Panc1 (cell line): ENCODE measurements at regions not wholly inside any gene's neighbourhood (a gene's known extent, or its start where the extent isn't known, plus 50 kb on each side); places are given as distances from the start of the nearest gene placed in this dataset.

Source experiments
- ATAC-seq: fragments of 200-7000 bp; cut with Tn5 transposase; 2 replicates; pipeline ENCODE4 v1.9.1; 2020; ENCODE audit warnings: mild to moderate bottlenecking, moderate library complexity
- BruUV-seq: library from RNA; stranded (reverse); fragments of 400-500 nt; replicated peaks from 2 replicates; lab custom pipeline; 2021; lab: Mats Ljungman, UMichigan
- CTCF ChIA-PET: fragments of 300-600 bp; sonication (Branson Sonifier 250); formaldehyde crosslinking; loops from one replicate; lab custom pipeline; 2022; ENCODE audit warnings: antibody characterized with exemption; lab: Charles Lee
- POLR2A ChIA-PET: fragments of 300-600 bp; sonication (Branson Sonifier 250); formaldehyde crosslinking; loops from one replicate; lab custom pipeline; 2022; ENCODE audit warnings: antibody characterized with exemption; lab: Charles Lee
- DNase-seq: peaks from one replicate; pipeline ENCODE4 v3.0.0-alpha.2; 2010; ENCODE audit warnings: low read depth, low spot score
- H3K27ac ChIP-seq: 2 replicates; pipeline ENCODE4 v1.5.1; 2011; ENCODE audit warnings: mild to moderate bottlenecking, low read length, inconsistent platforms
- H3K27me3 ChIP-seq: fragments of 200-500 bp; sonication (Bioruptor generic); 2 replicates; pipeline ENCODE4 v1.6.0; 2014; ENCODE audit warnings: low read length, inconsistent platforms; ENCODE audit not compliant: control insufficient read depth, insufficient read depth
- H3K36me3 ChIP-seq: fragments of 200-500 bp; sonication (Bioruptor generic); 2 replicates; pipeline ENCODE4 v1.5.1; 2014; ENCODE audit warnings: inconsistent platforms, mild to moderate bottlenecking, low read length, moderate library complexity; ENCODE audit not compliant: control insufficient read depth, insufficient read depth
- H3K4me1 ChIP-seq: 2 replicates; pipeline ENCODE4 v1.5.1; 2011; ENCODE audit warnings: inconsistent platforms, mild to moderate bottlenecking, low read length, moderate library complexity; ENCODE audit not compliant: control insufficient read depth, insufficient read depth
- H3K4me3 ChIP-seq, 2 experiments: 2 replicates each; pipeline ENCODE4 v1.5.1; 2011 to 2012; ENCODE audit warnings: low read depth in 2 of 2, low read length in 2 of 2, mild to moderate bottlenecking in 2 of 2, inconsistent platforms in 1 of 2, moderate library complexity in 1 of 2
- H3K9me3 ChIP-seq: fragments of 200-500 bp; sonication (Bioruptor generic); 2 replicates; pipeline ENCODE4 v1.5.1; 2014; ENCODE audit warnings: low read depth, mild to moderate bottlenecking, inconsistent platforms, low read length, moderate library complexity; ENCODE audit not compliant: control insufficient read depth, insufficient read depth
- CTCF ChIP-seq: fragments of 450-650 bp; IDR thresholded peaks from 2 replicates; pipeline ENCODE4 v1.5.1; 2017; ENCODE audit warnings: mild to moderate bottlenecking
- POLR2AphosphoS5 ChIP-seq: IDR thresholded peaks from 2 replicates; pipeline ENCODE4 v1.6.1; 2012; ENCODE audit warnings: mild to moderate bottlenecking, low read depth, low read length, moderate library complexity
- REST ChIP-seq, 2 experiments: IDR thresholded peaks; 2 replicates each; pipeline ENCODE4 v1.6.1; 2011 to 2012; ENCODE audit warnings: low read depth in 2 of 2, control low read depth in 1 of 2, low read length in 1 of 2, mild to moderate bottlenecking in 1 of 2, moderate library complexity in 1 of 2; ENCODE audit not compliant: insufficient read depth in 1 of 2
- SIN3A ChIP-seq: IDR thresholded peaks from 2 replicates; pipeline ENCODE4 v1.6.1; 2012; ENCODE audit warnings: low read depth, mild to moderate bottlenecking, low read length, moderate library complexity, borderline replicate concordance; ENCODE audit not compliant: insufficient read depth
- TCF7L2 ChIP-seq: IDR thresholded peaks from 2 replicates; pipeline ENCODE4 v1.6.1; 2011; ENCODE audit warnings: mild to moderate bottlenecking, low read depth, low read length, inconsistent platforms
- in situ Hi-C: cut with HindIII; loops from 2 replicates; pipeline ENCODE4 v1.10.0; 2016; ENCODE audit warnings: low sequenced_read_pairs, low pct_unique_long_range_greater_than_20kb
- intact Hi-C: fragments of 100-400 bp; cut with micrococcal nuclease; formaldehyde crosslinking; loops from one replicate; pipeline ENCODE4 v1.10.0; 2022; ENCODE audit not compliant: unreplicated experiment

- Histone ChIP-seq H3K9me3 (no peaks in the 10 kb centered on the region), H3K4me1 (no peaks in the 10 kb centered on the region), H3K27ac (no peak overlapping the region), H3K36me3 (no peaks in the 10 kb centered on the region), H3K27me3 (no peaks in the 10 kb centered on the region; the same call in 1 of the 2 replicates), H3K4me3 (no peak overlapping the region)
- BruUV-seq = no TSS peak
- ChIA-PET POLR2A (no interaction called here), CTCF (no interaction called here)
- ATAC-seq (no peak), DNase-seq (no peak)
- intact Hi-C loops (no loop called here), in situ Hi-C loops (no loop called here)
- TF ChIP-seq REST (IDR thresholded peaks at IDR 0.05; ENCODE audit: insufficient read depth in 1 of 2, low read depth in 2 of 2, low read length in 1 of 2) = no peak
- TF ChIP-seq CTCF = no peak
- no peak for TF ChIP-seq SIN3A
- TF ChIP-seq TCF7L2 = no peak
These were observed 91.3 kb downstream of the DUSP6 start for GRCh38 chr12:89260841-89261637.

- POLR2A ChIA-PET = no interaction called here
- Histone ChIP-seq H3K27me3 (no peaks in the 10 kb centered on the region; the same call in 1 of the 2 replicates), H3K4me1 (no peaks in the 10 kb centered on the region), H3K27ac (no peak overlapping the region), H3K9me3 (no peaks in the 10 kb centered on the region), H3K36me3 (no peaks in the 10 kb centered on the region), H3K4me3 (no peak overlapping the region)
- ATAC-seq (no peak), DNase-seq (no peak)
- BruUV-seq = no TSS peak
- in situ Hi-C loops = no loop called here
- intact Hi-C loops = no loop called here
- no peak for TF ChIP-seq SIN3A
- TF ChIP-seq CTCF = no peak
- TF ChIP-seq TCF7L2 = no peak
- TF ChIP-seq POLR2AphosphoS5 = no peak
- no peak for TF ChIP-seq REST (IDR thresholded peaks at IDR 0.05; ENCODE audit: insufficient read depth in 1 of 2, low read depth in 2 of 2, low read length in 1 of 2)
- CTCF ChIA-PET = no interaction called here
These were observed 92.5 kb downstream of the DUSP6 start for GRCh38 chr12:89259821-89260220.
